ENCODE measurements at regions not wholly inside any gene's neighbourhood (a gene's known extent, or its start where the extent isn't known, plus 50 kb on each side); places are given as distances from the start of the nearest gene placed in this dataset.

- TF ChIP-seq CTCF (conservative IDR thresholded peaks at IDR 0.05; ENCODE audit: low read depth, low read length) = no peak
- no peak for TF ChIP-seq EZH2 (IDR thresholded peaks at IDR 0.05; ENCODE audit: borderline replicate concordance, low read depth, low read length, poor library complexity, severe bottlenecking)
Observed at GRCh38 chr5:57621624-57622023, 139.0 kb upstream of the ACTBL2 start.
